Chondrocyte (in vitro differentiated cells): ENCODE measurements at regions not wholly inside any gene's neighbourhood (a gene's known extent, or its start where the extent isn't known, plus 50 kb on each side); places are given as distances from the start of the nearest gene placed in this dataset.
"Not testable (repeated sequence)": the region's sequence is repeated elsewhere in the genome, so short reads cannot be mapped to it uniquely, and the experiment has no call there.

Experiments
- DNase-seq: peaks from one replicate; pipeline ENCODE4 v3.0.0; 2021; ENCODE audit warnings: mixed read lengths, low spot score
- H3K27ac Mint-ChIP-seq: one replicate; pipeline ENCODE4 v1.8.0; 2021; ENCODE audit warnings: mild to moderate bottlenecking, moderate library complexity, mixed read lengths; ENCODE audit not compliant: unreplicated experiment
- H3K27me3 Mint-ChIP-seq: 2 replicates; pipeline ENCODE4 v1.8.0; 2021; ENCODE audit warnings: low read depth, mixed read lengths
- H3K36me3 Mint-ChIP-seq: 2 replicates; pipeline ENCODE4 v1.8.0; 2021; ENCODE audit warnings: low read depth, mixed read lengths
- H3K4me1 Mint-ChIP-seq: 2 replicates; pipeline ENCODE4 v1.8.0; 2021; ENCODE audit warnings: low read depth, mild to moderate bottlenecking, mixed read lengths
- H3K4me3 Mint-ChIP-seq: one replicate; pipeline ENCODE4 v1.8.0; 2021; ENCODE audit warnings: mild to moderate bottlenecking, moderate library complexity, mixed read lengths; ENCODE audit not compliant: unreplicated experiment
- H3K9me3 Mint-ChIP-seq: 2 replicates; pipeline ENCODE4 v1.8.0; 2021; ENCODE audit warnings: low read depth, mixed read lengths
- TF ChIP-seq, protein P1 (sequence below): fragments of 200-600 bp; sonication (generic); IDR thresholded peaks from 2 replicates; pipeline ENCODE4 v1.5.0; 2021; ENCODE audit warnings: antibody characterized with exemption, mild to moderate bottlenecking, moderate library complexity

DNA sequence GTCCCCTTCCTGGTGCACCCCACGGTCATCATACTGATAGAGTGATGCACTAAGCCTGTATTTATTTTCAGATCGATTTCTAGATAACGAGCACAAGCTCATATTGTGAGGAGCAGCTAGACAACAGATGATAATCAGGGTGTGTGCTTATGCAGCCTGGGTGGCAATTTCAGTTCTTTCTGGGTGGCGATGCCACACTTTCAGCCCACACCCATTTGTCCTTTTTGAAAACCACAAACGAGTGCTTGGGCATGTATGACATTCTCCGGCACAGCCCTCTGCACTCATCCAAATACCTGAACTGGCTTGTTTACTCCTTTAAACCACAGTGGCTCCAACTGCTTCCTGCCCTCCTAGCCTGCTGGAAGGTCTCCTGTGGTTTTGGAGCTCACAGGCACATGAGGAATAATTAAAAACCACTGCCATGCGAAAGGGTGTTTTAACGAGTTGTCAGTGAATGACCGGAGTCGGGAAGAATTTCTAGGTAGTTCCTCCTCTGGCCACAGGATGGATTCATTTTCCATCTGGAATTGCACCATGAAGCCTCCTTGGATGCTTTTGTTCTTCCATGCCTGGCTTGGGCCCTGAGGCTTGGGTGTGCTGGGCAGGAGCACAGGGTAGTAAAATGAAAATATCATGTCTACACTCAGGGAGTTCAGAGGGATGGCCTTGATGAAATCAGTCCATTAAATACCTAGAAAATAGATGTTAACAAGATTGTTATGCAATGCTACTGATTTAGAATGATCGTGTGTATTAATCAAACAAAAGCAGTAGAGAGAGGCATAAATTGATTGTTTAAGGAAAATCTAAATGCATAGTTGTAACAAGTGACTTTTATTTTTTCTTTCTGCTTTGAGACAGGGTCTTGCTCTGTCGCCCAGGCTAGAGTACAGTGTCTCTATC is 52.4 kb upstream of the ITGB1 start:
- no peaks in the 10 kb centered on the region for H3K27me3 Mint-ChIP-seq

DNA sequence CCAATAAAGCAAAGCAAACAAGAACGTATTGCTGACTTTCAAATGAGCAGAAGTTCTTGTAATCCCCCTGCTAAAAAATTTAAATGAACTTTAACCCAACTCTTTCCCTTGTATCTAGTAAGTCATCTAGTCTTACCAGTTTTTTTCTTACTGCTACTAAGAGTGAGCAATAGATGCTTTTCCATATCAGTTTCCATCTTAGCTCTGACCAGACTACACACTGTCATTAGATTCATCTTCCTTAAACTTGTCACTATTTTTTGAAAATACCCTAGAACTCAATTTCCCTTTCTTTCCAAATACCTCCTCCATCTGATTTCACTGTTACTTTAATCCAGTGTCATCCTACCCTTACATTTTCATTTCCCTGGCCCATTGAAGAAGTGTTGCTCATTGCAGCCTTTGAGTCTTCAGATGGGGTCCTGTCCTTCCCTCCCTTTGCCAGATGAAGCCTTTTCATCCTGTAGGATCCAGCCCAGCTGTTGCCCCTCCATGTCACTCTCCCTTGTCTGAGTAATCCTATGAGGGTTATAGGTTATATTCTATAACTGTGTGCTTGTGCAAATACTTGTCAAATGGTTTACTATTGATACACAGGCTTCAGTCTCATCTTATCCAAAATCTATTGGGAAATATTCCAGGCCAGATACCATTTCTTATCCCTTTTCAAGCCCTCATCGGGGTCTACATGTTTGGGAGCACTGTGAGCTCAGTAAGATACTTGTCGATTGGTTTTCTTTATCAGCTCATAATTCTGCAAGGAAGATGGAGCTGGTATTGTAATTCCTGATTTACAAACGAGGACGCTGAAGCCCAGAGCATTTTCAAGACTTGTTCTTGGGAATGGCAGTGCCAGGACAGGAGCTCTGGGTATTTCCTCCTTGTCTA is 51.5 kb upstream of the ITGB1 start:
- peaks cover 34% of the 10 kb centered on the region for H3K4me1 Mint-ChIP-seq
- no peak overlapping the region for H3K27ac Mint-ChIP-seq
- TF ChIP-seq, protein P1, sequence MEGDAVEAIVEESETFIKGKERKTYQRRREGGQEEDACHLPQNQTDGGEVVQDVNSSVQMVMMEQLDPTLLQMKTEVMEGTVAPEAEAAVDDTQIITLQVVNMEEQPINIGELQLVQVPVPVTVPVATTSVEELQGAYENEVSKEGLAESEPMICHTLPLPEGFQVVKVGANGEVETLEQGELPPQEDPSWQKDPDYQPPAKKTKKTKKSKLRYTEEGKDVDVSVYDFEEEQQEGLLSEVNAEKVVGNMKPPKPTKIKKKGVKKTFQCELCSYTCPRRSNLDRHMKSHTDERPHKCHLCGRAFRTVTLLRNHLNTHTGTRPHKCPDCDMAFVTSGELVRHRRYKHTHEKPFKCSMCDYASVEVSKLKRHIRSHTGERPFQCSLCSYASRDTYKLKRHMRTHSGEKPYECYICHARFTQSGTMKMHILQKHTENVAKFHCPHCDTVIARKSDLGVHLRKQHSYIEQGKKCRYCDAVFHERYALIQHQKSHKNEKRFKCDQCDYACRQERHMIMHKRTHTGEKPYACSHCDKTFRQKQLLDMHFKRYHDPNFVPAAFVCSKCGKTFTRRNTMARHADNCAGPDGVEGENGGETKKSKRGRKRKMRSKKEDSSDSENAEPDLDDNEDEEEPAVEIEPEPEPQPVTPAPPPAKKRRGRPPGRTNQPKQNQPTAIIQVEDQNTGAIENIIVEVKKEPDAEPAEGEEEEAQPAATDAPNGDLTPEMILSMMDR = no peak

More for the DNA sequence above, 52.4 kb upstream of the ITGB1 start:
- no peak overlapping the region for H3K4me3 Mint-ChIP-seq
- H3K27ac Mint-ChIP-seq = peak overlapping the region; percentile 66
- no peaks in the 10 kb centered on the region for H3K9me3 Mint-ChIP-seq
- TF ChIP-seq, protein P1 = peak; percentile 77
- peaks cover 29% of the 10 kb centered on the region for H3K4me1 Mint-ChIP-seq
- no peaks in the 10 kb centered on the region for H3K36me3 Mint-ChIP-seq
- DNase-seq = no peak

DNA sequence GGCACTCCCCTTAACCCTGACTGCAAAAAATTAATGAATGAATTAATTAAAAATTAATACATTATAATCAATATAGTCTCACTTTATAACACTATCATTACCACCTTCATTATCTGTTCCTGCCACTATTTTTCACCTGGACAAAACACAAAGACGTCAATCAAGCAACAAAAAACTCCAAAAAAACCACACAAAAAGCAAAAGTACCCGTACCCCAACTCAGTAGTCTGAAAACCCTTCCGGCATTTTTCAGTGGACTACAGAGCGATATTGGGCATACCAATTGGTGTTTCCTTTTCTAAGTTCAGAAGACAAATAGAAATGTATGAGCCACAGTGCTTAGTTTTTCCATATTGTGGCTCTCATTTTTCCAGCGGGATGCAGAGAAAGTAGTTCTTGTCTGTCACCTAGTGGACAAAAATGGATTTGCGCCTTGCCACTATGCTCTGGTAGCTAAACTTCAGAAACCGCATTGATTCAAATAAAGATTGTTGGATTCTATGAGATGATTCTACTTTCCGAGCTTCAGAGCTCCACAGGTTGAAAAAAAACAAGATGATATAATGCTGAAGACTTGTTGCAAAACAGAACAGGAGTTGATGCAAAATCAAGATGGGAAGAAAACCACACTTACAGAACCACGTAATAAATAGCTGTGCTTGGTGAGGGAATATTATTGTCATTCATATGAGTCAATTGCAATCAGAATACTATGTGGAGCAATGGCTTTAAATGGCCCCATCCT is 50.6 kb upstream of the ITGB1 start:
- peak overlapping the region; percentile 23 for H3K27ac Mint-ChIP-seq
- TF ChIP-seq, protein P1 = peak; percentile 97
- peaks cover 36% of the 10 kb centered on the region for H3K4me1 Mint-ChIP-seq
- no peak overlapping the region for H3K4me3 Mint-ChIP-seq
- no peaks in the 10 kb centered on the region for H3K36me3 Mint-ChIP-seq
- no peak for DNase-seq
- no peaks in the 10 kb centered on the region for H3K27me3 Mint-ChIP-seq
- H3K9me3 Mint-ChIP-seq = no peaks in the 10 kb centered on the region

More for the DNA sequence above, 51.5 kb upstream of the ITGB1 start:
- H3K9me3 Mint-ChIP-seq = no peaks in the 10 kb centered on the region
- no peak for DNase-seq
- H3K27me3 Mint-ChIP-seq = no peaks in the 10 kb centered on the region
- no peak overlapping the region for H3K4me3 Mint-ChIP-seq
- no peaks in the 10 kb centered on the region for H3K36me3 Mint-ChIP-seq

DNA sequence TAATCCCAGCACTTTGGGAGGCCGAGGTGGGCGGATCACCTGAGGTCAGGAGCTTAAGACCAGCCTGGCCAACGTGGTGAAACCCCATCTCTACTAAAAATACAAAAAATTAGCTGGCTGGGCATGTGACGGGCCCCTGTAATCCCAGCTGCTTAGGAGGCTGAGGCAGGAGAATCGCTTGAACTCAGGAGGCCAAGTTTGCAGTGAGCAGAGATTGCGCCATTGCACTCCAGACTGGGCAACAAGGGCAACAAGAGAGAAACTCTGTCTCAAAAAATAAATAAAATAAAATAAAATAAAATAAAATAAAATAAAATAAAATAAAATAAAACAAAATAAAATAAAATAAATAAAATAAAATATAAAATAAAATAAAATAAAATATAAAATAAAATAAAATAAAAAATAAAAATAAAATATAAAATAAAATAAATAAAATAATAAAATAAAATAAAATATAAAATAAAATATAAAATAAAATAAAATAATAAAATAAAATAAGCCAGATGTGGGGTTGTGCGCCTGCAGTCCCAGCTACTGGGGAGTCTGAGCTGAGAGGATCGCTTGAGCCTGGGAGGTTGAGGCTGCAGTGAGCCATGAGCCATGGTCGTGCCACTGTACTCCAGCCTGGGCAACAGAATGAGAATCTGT is 49.8 kb upstream of the ITGB1 start:
- not testable (repeated sequence) for DNase-seq, H3K27ac Mint-ChIP-seq, H3K36me3 Mint-ChIP-seq, H3K27me3 Mint-ChIP-seq, H3K4me3 Mint-ChIP-seq, H3K9me3 Mint-ChIP-seq
- peaks cover 36% of the 10 kb centered on the region for H3K4me1 Mint-ChIP-seq
